Thyroid gland (tissue), 4 donors: ENCODE measurements at regions not wholly inside any gene's neighbourhood (a gene's known extent, or its start where the extent isn't known, plus 50 kb on each side); places are given as distances from the start of the nearest gene placed in this dataset.
A peak's percentile ranks its signal among the peaks of the same experiment; 100 is the strongest.

ENCODE experiments used
- DNase-seq, 2 donors: peaks; one replicate each; pipeline ENCODE4 v3.0.0-alpha.2; 2019
- H3K27ac ChIP-seq, 3 donors: fragments of 200-600 bp; sonication (generic); 1 replicate in 2 of 3; 2 replicates in 1 of 3; pipeline ENCODE4 v1.5.1; 2016 to 2019; ENCODE audit warnings: mild to moderate bottlenecking in 1 of 3, moderate library complexity in 1 of 3
- H3K27me3 ChIP-seq: fragments of 200-600 bp; sonication (generic); one replicate; pipeline ENCODE4 v1.5.1; 2019
- H3K36me3 ChIP-seq, 2 donors: fragments of 200-600 bp; sonication (generic); one replicate each; pipeline ENCODE4 v1.5.1; 2016 to 2019
- H3K4me1 ChIP-seq, 2 donors: fragments of 200-600 bp; sonication (generic); one replicate each; pipeline ENCODE4 v1.5.1; 2017 to 2019
- H3K4me3 ChIP-seq, 3 donors: fragments of 200-600 bp; sonication (generic); replicated peaks in 1 of 3; 1 replicate in 2 of 3; 2 replicates in 1 of 3; pipeline ENCODE4 v1.5.1; 2016; ENCODE audit warnings: mild to moderate bottlenecking in 1 of 3
- H3K9me3 ChIP-seq: fragments of 200-600 bp; sonication (generic); one replicate; pipeline ENCODE4 v1.5.1; 2017
- POLR2A ChIP-seq, 2 donors: fragments of 450-650 bp; IDR thresholded peaks; one replicate each; pipeline ENCODE4 v1.6.1; 2017; ENCODE audit warnings: antibody characterized with exemption in 2 of 2, mild to moderate bottlenecking in 2 of 2, moderate library complexity in 1 of 2
- WGBS, 2 donors: methylation state at CpG; one replicate each; pipeline ENCODE4 v1.1.5; 2017; 5-methylcytosine and 5-hydroxymethylcytosine counted together
- intact Hi-C: fragments of 100-400 bp; cut with DNase I; formaldehyde crosslinking; loops from one replicate; pipeline ENCODE4 v1.15.1; 2023
- TF ChIP-seq, protein P1 (sequence below), 6 experiments: fragments of 200-600 bp in 3 of 6; fragments of 450-650 bp in 3 of 6; sonication (generic) in 3 of 6; IDR thresholded peaks; one replicate each; pipeline ENCODE4 v1.5.1; 2016 to 2019; ENCODE audit warnings: antibody characterized with exemption in 6 of 6, mild to moderate bottlenecking in 2 of 6, inconsistent platforms in 1 of 6, moderate library complexity in 1 of 6

- Histone ChIP-seq H3K36me3 (no peaks in the 10 kb centered on the region), H3K27me3 (no peaks in the 10 kb centered on the region), H3K4me1 (no peaks in the 10 kb centered on the region), H3K27ac (no peak overlapping the region), H3K9me3 (no peaks in the 10 kb centered on the region), H3K4me3 (no peak overlapping the region)
- intact Hi-C loops = no loop called here
- 63 to 74% methylated on average over 3 of the region's 3 CpGs for WGBS, 2 donors
- DNase-seq = no peak
- TF ChIP-seq, protein P1, sequence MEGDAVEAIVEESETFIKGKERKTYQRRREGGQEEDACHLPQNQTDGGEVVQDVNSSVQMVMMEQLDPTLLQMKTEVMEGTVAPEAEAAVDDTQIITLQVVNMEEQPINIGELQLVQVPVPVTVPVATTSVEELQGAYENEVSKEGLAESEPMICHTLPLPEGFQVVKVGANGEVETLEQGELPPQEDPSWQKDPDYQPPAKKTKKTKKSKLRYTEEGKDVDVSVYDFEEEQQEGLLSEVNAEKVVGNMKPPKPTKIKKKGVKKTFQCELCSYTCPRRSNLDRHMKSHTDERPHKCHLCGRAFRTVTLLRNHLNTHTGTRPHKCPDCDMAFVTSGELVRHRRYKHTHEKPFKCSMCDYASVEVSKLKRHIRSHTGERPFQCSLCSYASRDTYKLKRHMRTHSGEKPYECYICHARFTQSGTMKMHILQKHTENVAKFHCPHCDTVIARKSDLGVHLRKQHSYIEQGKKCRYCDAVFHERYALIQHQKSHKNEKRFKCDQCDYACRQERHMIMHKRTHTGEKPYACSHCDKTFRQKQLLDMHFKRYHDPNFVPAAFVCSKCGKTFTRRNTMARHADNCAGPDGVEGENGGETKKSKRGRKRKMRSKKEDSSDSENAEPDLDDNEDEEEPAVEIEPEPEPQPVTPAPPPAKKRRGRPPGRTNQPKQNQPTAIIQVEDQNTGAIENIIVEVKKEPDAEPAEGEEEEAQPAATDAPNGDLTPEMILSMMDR (IDR thresholded peaks at IDR 0.05) = peak in 2 of 6 experiments; percentile 20 to 33
- TF ChIP-seq POLR2A (IDR thresholded peaks at IDR 0.05) = no peak
Measured at GRCh38 chr21:24759348-24760075, 847.8 kb downstream of the MRPL39 start.

DNA sequence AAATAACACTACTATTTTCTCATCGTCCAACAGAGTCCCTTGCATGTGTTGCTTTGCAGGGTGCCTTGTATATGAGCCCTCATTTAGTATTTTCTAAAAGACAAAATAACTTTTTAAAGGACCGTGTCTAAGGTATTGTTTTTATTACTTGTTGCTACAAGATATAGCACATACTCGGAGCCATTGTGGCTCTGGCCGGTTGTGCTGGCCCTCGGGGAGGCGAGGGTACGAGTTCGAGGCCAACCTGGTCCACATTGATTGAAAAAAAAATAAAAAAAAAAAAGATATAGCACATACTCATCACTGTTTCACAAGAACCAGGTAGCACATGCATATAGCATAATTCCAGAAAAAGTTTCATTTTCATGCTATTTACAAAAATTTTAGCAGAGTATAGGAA, 869.2 kb downstream of the MRPL39 start:
- TF ChIP-seq POLR2A (IDR thresholded peaks at IDR 0.05) = no peak
- TF ChIP-seq, protein P1 (IDR thresholded peaks at IDR 0.05) = no peak
- H3K4me1 ChIP-seq = no peaks in the 10 kb centered on the region

DNA sequence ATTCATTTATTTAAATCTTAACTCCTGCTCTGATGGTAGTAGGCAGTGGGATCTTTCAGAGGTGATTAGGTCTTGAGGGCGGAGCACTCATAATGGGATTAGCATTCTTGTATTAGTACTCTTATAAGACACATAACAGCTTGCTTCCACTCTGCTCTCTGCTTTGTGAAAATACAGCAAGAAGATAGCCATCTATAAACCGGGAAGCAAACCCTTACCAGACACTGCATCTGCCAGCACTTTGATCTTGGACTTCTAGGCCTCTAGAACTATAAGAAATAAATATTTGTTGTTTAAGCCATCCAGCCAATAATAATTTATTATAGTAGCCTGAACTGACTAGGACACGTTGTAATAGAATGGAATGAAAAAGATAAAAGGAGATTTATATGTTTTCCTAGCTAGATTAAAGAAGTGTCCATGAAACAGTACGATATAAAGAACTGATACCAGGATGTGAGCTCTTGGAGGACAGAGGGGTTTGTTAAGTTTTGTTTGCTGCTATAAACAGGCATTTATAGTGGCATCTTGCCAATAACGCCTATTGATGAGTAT, 869.9 kb downstream of the MRPL39 start:
- intact Hi-C loops = no loop called here
- Histone ChIP-seq H3K27me3 (no peaks in the 10 kb centered on the region), H3K27ac (no peak overlapping the region), H3K4me3 (no peak overlapping the region), H3K4me1 (no peaks in the 10 kb centered on the region), H3K9me3 (no peaks in the 10 kb centered on the region), H3K36me3 (no peaks in the 10 kb centered on the region)
- 67 to 72% methylated on average over 5 of the region's 5 CpGs for whole genome bisulfite sequencing, 2 donors
- no peak for DNase-seq
- no peak for TF ChIP-seq POLR2A (IDR thresholded peaks at IDR 0.05)
- TF ChIP-seq, protein P1 (IDR thresholded peaks at IDR 0.05) = no peak

More for the DNA sequence above, 869.2 kb downstream of the MRPL39 start:
- no peaks in the 10 kb centered on the region for H3K27me3 ChIP-seq
- DNase-seq = no peak
- 93 to 94% methylated on average over 8 of the region's 8 CpGs for WGBS, 2 donors
- H3K4me3 ChIP-seq = no peak overlapping the region
- H3K27ac ChIP-seq = no peak overlapping the region
- intact Hi-C loops = no loop called here
- H3K9me3 ChIP-seq = no peaks in the 10 kb centered on the region
- no peaks in the 10 kb centered on the region for H3K36me3 ChIP-seq

DNA sequence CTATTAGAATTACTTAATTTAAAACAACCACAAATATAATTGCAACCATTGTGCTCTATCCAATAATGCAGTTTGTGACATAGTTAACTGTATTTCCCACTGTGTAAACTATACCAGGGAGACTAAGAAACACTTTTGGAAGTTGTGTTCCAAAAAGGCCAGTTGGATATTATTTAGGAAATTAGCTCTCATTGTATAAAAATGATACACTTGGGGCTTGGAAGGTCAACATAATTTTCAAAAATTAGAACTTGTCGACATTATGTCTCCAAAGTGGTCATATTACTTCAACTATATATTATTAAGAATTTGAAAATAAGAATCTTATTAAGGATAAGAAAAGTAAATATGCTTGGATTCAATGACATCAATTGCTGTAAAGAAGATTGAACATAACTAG, 876.6 kb downstream of the MRPL39 start:
- no peak overlapping the region for H3K4me3 ChIP-seq
- H3K36me3 ChIP-seq = no peaks in the 10 kb centered on the region
- no peaks in the 10 kb centered on the region for H3K27me3 ChIP-seq
- H3K4me1 ChIP-seq = peaks cover 5 to 15% of the 10 kb centered on the region in 2 donors
- H3K9me3 ChIP-seq = no peaks in the 10 kb centered on the region
- WGBS, 2 donors = 45 to 61% methylated on average over 1 of the region's 1 CpG
- H3K27ac ChIP-seq = no peak overlapping the region
- DNase-seq = no peak
- TF ChIP-seq POLR2A (IDR thresholded peaks at IDR 0.05) = no peak
- TF ChIP-seq, protein P1 (IDR thresholded peaks at IDR 0.05) = no peak
- intact Hi-C loops = no loop called here

DNA sequence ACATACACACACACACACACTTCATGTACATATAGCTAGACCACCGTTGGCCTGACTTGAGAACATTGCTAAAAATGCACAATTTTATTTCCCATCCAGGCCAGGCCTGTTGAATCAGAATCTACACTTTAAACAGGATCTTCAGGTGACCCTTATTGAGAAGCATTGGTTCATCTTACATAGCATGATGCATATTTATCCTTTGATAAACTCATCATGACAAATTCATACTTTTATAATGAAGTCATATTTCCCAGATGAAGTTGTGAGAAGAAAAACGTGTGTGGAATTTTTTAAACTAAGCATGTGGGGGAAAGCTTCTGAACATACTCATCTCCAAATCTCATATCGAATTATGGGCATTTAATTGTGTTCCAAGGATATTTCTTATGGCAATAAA, 877.7 kb downstream of the MRPL39 start:
- Histone ChIP-seq H3K4me1 (peaks cover 5 to 15% of the 10 kb centered on the region in 2 donors), H3K36me3 (no peaks in the 10 kb centered on the region), H3K27ac (peak overlapping the region in 1 of 3 donors; percentile 82), H3K9me3 (no peaks in the 10 kb centered on the region), H3K27me3 (no peaks in the 10 kb centered on the region), H3K4me3 (no peak overlapping the region)
- TF ChIP-seq, protein P1 (IDR thresholded peaks at IDR 0.05) = no peak
- no peak for TF ChIP-seq POLR2A (IDR thresholded peaks at IDR 0.05)
- intact Hi-C loops = no loop called here
- 76 to 79% methylated on average over 3 of the region's 3 CpGs for WGBS, 2 donors
- no peak for DNase-seq
